Central memory CD8-positive, alpha-beta T cell (primary cell): ENCODE measurements at regions not wholly inside any gene's neighbourhood (a gene's known extent, or its start where the extent isn't known, plus 50 kb on each side); places are given as distances from the start of the nearest gene placed in this dataset.
"Not testable (repeated sequence)": the region's sequence is repeated elsewhere in the genome, so short reads cannot be mapped to it uniquely, and the experiment has no call there.

Experiments used
- ATAC-seq: fragments of 150-1000 bp; cut with Tn5 transposase; replicated peaks from 2 replicates; pipeline ENCODE4 v1.10.0; 2022; ENCODE audit warnings: mild to moderate bottlenecking, moderate FRiP score, moderate number of reproducible peaks; ENCODE audit not compliant: poor library complexity, severe bottlenecking; ENCODE audit errors: extremely low read depth
- DNase-seq, 2 donors: peaks; one replicate each; pipeline ENCODE4 v3.0.0; 2021; ENCODE audit warnings: low spot score in 2 of 2
- H3K27ac Mint-ChIP-seq: one replicate; pipeline ENCODE4 v1.8.0; 2022; ENCODE audit warnings: low read depth, mild to moderate bottlenecking, moderate library complexity, mixed read lengths
- H3K27me3 Mint-ChIP-seq: one replicate; pipeline ENCODE4 v1.8.0; 2022; ENCODE audit warnings: mixed read lengths
- H3K36me3 Mint-ChIP-seq: one replicate; pipeline ENCODE4 v1.8.0; 2022; ENCODE audit warnings: mild to moderate bottlenecking, moderate library complexity, mixed read lengths; ENCODE audit not compliant: insufficient read depth
- H3K4me1 Mint-ChIP-seq: one replicate; pipeline ENCODE4 v1.8.0; 2022; ENCODE audit warnings: mixed read lengths
- H3K4me3 Mint-ChIP-seq: one replicate; pipeline ENCODE4 v1.8.0; 2022; ENCODE audit warnings: mild to moderate bottlenecking, moderate library complexity, mixed read lengths
- H3K9me3 Mint-ChIP-seq: one replicate; pipeline ENCODE4 v1.8.0; 2022; ENCODE audit warnings: mixed read lengths

DNA sequence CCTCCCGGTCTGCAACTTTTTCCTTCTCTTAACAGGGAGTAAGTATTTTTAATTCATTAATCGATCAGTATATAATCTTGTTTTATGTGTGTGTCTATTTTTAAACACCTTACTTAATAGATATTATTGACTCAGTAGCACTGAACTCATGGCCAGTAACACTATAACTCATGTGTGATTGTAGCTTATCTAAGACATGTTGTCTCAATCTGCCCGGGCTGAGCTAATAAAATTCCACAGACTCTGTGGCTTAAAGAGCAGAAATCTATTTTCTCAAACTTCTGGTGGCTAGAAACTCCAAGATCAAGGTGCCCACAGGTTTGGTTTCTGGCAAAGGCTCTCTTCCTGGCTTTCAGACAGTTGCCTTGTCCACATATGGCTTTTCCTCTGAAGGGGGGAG lies 68.8 kb upstream of the TNFAIP3 start:
- Mint-ChIP-seq H3K27ac (peak overlapping the region; percentile 82), H3K27me3 (no peaks in the 10 kb centered on the region), H3K36me3 (peaks cover 1% of the 10 kb centered on the region), H3K4me1 (peaks cover 49% of the 10 kb centered on the region), H3K9me3 (no peaks in the 10 kb centered on the region), H3K4me3 (no peak overlapping the region)
- ATAC-seq (no peak), DNase-seq (no peak)

DNA sequence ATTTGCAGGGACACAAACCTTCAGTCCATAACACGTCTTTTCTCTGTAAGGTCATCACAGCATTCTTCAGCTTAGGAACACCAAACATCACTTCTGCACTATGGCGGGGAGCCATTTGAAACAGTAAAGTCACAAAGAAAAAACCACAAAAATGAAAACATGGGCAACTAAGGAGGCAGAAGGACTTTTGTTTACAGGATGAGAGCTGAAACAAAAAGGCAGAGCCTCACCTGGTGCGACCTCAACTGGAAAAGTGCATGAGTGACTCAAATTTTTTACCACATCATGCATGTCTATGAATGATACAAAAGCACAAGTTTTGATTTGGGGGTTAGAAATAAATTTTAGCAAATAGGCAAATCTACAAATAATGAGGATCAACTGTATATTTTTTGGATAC lies 68.2 kb upstream of the TNFAIP3 start:
- Mint-ChIP-seq H3K36me3 (peaks cover 1% of the 10 kb centered on the region), H3K27me3 (no peaks in the 10 kb centered on the region)

DNA sequence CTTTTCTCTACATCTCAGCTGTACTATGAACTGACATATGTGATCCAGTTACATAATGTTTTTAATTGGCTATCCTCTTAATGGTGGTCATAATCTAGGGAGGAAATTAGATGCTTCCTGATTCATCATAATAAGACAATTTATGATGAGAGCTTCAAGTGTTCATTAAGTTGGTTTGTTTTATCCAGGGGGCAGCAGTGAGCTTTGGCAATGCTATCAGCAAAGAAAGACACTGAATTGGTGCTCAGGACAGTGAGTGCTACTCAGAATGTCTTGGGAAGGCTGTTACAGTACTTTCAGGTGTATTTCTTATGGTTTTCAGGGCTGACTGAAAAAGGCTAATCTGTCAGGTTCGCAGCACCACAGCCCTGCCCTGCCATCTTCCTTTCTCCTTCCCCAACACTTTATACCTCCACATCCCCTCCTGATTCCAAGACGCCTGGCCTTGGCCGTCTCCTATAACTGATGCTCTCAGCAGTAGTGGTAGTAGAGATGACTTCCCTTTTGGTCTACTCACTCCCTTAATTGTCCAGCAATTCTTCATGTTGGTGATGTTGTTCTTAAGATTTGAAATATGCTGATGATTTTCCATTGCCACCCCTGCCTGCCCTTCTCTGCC lies 67.0 kb upstream of the TNFAIP3 start:
- Mint-ChIP-seq H3K4me3 (no peak overlapping the region), H3K36me3 (peaks cover 1% of the 10 kb centered on the region), H3K4me1 (peaks cover 35% of the 10 kb centered on the region), H3K27ac (peak overlapping the region; percentile 82), H3K27me3 (no peaks in the 10 kb centered on the region), H3K9me3 (no peaks in the 10 kb centered on the region)
- peak; percentile 86 for ATAC-seq
- DNase-seq = peak; percentile 31 to 67

More for the DNA sequence above, 68.2 kb upstream of the TNFAIP3 start:
- no peak for ATAC-seq
- H3K27ac Mint-ChIP-seq = peak overlapping the region; percentile 82
- H3K4me1 Mint-ChIP-seq = peaks cover 47% of the 10 kb centered on the region
- H3K4me3 Mint-ChIP-seq = no peak overlapping the region
- H3K9me3 Mint-ChIP-seq = no peaks in the 10 kb centered on the region
- no peak for DNase-seq

DNA sequence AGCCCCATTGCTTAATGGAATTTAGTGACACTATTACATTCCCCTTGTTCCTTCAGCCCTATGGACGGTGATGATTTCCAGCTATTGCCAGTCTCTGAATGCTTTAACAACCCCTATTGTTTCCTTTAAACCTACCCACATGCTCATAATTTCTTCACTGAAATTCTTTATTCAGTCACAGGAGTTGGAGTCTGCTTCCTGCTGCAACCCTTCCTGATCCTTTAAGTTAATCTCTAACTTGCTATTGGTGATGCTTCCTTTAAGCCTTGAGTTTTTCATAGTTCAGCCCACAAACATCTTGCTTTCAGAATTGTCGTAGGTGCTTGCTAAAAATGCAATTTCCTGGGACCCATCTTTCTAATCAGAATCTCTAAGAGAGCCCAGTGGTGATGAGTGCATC lies 66.3 kb upstream of the TNFAIP3 start:
- ATAC-seq = no peak
- H3K27ac Mint-ChIP-seq = peak overlapping the region; percentile 82
- H3K4me1 Mint-ChIP-seq = peaks cover 30% of the 10 kb centered on the region
- peaks cover 1% of the 10 kb centered on the region for H3K36me3 Mint-ChIP-seq
- H3K27me3 Mint-ChIP-seq = no peaks in the 10 kb centered on the region
- H3K9me3 Mint-ChIP-seq = no peaks in the 10 kb centered on the region
- H3K4me3 Mint-ChIP-seq = no peak overlapping the region
- no peak for DNase-seq

DNA sequence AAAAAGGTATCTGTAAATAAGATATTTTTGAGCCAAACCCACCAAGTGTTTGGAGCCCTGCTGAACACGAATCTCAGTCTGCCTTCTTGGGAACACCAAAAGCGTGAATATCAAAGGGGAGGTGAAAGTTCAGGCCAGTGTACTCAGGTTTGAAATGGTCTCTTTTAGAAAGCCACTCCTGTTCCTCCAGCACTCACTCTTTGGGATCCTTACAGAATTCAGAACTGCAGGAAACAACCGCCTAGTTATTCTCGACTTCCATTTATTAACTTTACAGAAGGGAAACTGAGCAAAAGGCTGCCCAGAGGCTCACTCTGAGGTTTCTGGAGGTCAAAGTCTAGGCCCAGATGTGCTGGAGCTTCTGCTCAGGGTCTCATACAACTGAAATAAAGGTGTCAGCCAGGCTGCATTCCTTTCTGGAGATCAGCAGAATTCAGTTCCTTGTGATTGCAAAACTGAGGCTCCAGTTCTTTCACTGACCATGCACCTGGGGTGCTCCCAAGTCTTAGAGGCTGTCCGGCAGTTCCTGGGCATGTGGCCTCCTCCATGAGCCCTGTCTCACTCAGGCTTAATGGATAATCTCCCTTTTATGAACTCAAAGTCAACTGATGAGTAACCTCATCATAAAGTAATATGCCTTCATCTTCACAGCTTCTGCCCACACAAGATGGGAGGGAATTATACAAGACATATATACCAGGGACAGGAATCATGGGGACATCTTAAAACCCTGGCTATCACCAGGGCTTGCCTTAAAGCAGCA lies 65.5 kb upstream of the TNFAIP3 start:
- H3K4me1 Mint-ChIP-seq = peaks cover 27% of the 10 kb centered on the region
- H3K9me3 Mint-ChIP-seq = no peaks in the 10 kb centered on the region
- DNase-seq = no peak
- peak overlapping the region; percentile 82 for H3K27ac Mint-ChIP-seq
- no peaks in the 10 kb centered on the region for H3K36me3 Mint-ChIP-seq
- no peaks in the 10 kb centered on the region for H3K27me3 Mint-ChIP-seq
- H3K4me3 Mint-ChIP-seq = no peak overlapping the region
- ATAC-seq = no peak

DNA sequence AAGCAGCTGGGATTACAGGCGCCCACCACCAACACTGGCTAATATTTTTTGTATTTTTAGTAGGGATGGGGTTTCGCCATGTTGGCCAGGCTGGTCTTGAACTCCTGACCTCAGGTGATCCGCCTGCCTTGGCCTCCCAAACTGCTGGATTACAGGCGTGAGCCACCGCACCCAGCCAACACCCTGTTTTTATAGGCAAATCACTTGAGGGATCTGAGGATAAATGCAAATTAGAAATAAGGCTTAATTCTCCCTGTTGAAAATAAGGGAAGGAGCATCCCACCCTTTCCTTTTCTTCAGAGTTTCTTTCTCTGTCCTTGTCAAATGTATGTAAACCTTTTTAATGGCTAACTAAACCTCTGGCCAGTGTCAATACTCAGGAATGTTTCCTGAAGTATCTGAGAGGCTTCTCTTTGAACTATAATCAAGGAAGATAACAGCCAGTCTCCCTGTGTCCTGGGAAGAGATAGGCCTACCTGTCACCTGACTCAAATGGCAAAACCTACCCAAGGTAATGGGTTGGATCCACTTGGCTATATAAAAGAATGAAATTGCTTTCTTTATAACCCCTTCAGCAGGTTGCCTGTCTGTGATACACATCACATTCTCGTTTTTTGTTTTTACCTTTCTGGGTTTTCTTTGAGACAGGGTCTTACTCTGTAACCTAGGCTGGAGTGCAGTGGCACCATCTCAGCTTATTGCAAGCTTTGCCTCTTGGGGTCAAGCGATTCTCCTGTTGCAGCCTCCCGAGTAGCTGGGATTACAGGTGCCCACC lies 64.5 kb upstream of the TNFAIP3 start:
- Mint-ChIP-seq H3K9me3 (peaks cover 5% of the 10 kb centered on the region), H3K4me3 (no peak overlapping the region), H3K4me1 (peaks cover 33% of the 10 kb centered on the region)

DNA sequence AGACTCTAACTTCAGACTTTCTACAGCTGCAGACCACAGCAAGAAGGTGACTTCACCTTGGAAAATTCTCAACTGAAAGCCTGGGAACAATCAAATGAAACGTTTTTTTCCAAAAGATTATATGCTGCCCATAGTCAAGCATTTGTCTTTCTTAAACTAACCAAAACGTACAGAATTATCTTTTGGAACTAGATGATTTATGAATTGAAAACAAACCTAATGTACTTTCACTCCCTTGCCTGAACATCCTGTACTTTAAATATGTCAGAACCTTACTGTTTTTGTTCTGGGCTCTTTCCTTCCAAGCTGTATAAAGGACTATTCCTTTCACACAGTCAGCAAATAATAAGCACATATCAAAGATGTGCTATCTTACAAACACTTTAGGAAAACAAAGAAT lies 62.4 kb upstream of the TNFAIP3 start:
- peaks cover 5% of the 10 kb centered on the region for H3K9me3 Mint-ChIP-seq
- H3K27me3 Mint-ChIP-seq = no peaks in the 10 kb centered on the region
- peaks cover 24% of the 10 kb centered on the region for H3K4me1 Mint-ChIP-seq
- ATAC-seq = no peak
- no peak overlapping the region for H3K27ac Mint-ChIP-seq
- H3K36me3 Mint-ChIP-seq = no peaks in the 10 kb centered on the region
- no peak overlapping the region for H3K4me3 Mint-ChIP-seq
- no peak for DNase-seq

More for the DNA sequence above, 64.5 kb upstream of the TNFAIP3 start:
- DNase-seq = no peak
- no peak for ATAC-seq
- no peak overlapping the region for H3K27ac Mint-ChIP-seq
- H3K36me3 Mint-ChIP-seq = no peaks in the 10 kb centered on the region
- no peaks in the 10 kb centered on the region for H3K27me3 Mint-ChIP-seq

DNA sequence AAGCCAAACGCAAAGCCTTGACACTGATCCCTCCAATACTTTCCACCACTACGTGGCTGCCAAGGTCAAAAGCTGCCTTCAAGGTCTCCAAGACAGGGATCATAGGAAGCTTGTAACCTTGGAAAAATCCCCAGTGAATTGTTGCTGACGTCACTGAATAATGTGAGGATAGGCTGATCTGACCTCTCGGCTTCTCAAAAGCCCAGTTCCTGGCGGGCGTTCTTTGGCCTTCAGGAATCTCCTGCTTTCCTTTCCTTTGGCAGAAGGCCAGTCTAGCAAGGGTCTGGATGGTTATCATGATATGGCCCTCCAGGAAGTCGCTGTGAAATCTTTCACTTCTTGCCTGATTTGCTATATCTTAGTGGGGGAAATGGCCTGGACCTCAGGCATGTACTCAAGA lies 61.4 kb upstream of the TNFAIP3 start:
- no peak overlapping the region for H3K27ac Mint-ChIP-seq
- H3K36me3 Mint-ChIP-seq = peaks cover 1% of the 10 kb centered on the region
- peaks cover 20% of the 10 kb centered on the region for H3K4me1 Mint-ChIP-seq
- peaks cover 5% of the 10 kb centered on the region for H3K9me3 Mint-ChIP-seq
- no peak for ATAC-seq
- H3K4me3 Mint-ChIP-seq = no peak overlapping the region
- no peaks in the 10 kb centered on the region for H3K27me3 Mint-ChIP-seq
- no peak for DNase-seq

DNA sequence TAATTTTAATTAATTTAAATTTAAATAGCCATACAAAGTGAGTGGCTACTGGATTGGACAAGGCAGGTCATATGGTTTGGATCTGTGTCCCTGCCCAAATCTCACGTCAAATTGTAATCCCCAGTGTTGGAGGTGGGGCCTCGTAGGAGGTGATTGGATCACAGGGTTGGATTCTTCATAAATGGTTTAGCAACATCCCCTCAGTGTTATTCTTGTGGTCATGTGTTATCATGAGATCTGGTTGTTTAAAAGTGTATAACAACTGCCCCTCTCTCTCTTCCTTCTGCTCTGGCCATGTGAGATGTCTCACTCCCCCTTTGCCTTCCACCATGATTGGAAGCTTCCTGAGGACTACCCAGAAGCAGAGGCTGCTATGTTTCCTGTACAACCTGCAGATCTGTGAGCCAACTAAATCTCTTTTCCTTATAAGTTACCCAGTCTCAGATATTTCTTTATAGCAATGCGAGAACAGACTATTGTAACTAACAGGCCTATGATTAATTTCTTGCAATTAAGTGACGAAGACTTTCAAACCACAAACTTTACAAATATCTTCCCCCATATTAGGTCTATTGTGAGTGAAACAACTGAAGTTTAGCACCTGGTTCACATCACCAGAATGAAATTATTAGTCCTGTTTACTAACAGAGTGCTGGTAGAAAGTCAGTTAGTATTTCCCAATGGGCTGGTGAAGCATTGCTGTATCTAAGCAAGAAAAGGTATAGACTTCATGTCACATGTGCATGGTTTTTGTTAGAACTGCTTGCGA lies 60.0 kb upstream of the TNFAIP3 start:
- H3K36me3 Mint-ChIP-seq = peaks cover 2% of the 10 kb centered on the region
- H3K4me3 Mint-ChIP-seq = no peak overlapping the region
- DNase-seq (no peak), ATAC-seq (no peak)
- H3K27ac Mint-ChIP-seq = peak overlapping the region; percentile 38
- H3K27me3 Mint-ChIP-seq = no peaks in the 10 kb centered on the region
- H3K4me1 Mint-ChIP-seq = peaks cover 30% of the 10 kb centered on the region
- peaks cover 5% of the 10 kb centered on the region for H3K9me3 Mint-ChIP-seq

DNA sequence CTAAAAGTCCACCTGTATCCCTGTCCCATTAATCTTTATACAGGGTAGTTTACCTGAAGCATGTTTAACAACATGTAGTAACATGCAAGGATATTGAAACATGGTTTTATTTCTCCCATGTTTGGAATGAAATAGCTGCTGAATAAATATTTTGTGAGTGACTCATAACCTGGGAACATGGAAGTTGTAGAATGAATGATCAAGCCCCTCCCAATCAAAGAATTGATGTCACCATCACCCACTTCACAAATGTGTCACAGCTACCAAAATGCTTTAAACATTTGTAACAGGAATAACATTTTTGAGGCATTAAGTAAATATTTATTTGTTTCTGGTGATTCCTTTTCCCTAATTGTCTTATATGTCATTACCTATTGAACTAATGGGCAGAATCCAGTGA lies 58.9 kb upstream of the TNFAIP3 start:
- H3K27me3 Mint-ChIP-seq = no peaks in the 10 kb centered on the region

DNA sequence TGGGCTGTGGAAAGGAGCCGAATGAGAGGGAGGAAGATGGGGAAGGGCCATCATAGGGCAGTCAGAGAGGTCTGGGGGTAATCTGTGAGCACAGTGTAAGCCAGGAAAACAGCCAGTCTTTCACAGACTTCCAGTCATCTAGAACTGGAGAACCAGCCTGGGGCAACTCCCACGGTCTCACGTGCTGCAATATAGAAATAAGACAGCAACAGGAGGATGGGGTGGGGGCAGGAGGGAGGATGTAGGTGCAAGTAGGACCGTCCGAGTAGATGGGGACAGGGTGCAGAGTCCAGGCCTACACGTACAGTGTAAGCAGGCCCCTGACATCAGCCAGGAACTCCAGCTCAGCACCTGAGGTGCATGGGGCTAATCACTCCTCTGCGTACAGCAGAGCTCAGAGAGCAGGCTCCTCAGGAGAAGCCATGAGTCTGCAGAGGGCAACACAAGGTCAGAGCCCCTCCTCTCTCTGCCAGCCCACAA lies 58.2 kb upstream of the TNFAIP3 start:
- no peak for ATAC-seq
- Mint-ChIP-seq H3K27ac (no peak overlapping the region), H3K4me1 (peaks cover 30% of the 10 kb centered on the region), H3K9me3 (peaks cover 5% of the 10 kb centered on the region), H3K36me3 (peaks cover 2% of the 10 kb centered on the region), H3K27me3 (no peaks in the 10 kb centered on the region), H3K4me3 (no peak overlapping the region)
- DNase-seq = no peak

More for the DNA sequence above, 58.9 kb upstream of the TNFAIP3 start:
- H3K36me3 Mint-ChIP-seq = peaks cover 2% of the 10 kb centered on the region
- H3K27ac Mint-ChIP-seq = no peak overlapping the region
- H3K9me3 Mint-ChIP-seq = peaks cover 5% of the 10 kb centered on the region
- no peak for DNase-seq
- no peak overlapping the region for H3K4me3 Mint-ChIP-seq
- peaks cover 30% of the 10 kb centered on the region for H3K4me1 Mint-ChIP-seq
- ATAC-seq = no peak

DNA sequence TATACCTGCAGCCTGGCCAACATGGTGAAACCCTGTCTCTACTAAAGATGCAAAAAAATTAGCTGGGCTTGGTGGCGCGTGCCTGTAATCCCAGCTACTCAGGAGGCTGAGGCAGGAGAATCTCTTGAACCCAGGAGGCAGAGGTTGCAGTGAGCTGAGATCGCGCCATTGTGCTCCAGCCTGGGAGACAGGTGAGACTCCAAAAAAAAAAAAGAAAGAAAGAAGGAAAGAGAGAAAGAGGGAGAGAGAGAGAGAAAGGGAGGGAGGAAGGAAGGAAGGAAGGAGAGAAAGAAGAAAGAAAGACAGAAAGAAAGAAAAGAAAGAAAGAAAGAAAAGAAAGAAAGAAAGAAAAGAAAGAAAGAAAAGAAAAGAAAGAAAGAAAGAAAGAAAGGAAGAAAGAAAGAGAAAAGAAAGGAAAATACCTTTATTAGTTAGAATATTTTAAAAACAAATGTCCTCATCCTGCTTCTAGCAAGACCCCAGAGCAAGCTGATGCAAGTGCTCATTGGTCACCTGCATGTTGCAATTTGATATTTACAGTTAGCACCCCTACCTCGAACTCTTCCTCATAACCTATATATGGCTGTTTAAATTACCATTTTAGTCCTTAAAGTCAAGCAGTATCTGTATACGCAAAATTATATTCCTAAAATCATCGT lies 57.0 kb upstream of the TNFAIP3 start:
- H3K9me3 Mint-ChIP-seq, DNase-seq, ATAC-seq, H3K4me3 Mint-ChIP-seq, H3K36me3 Mint-ChIP-seq, H3K27me3 Mint-ChIP-seq: not testable (repeated sequence)
- Mint-ChIP-seq H3K4me1 (peaks cover 30% of the 10 kb centered on the region), H3K27ac (peak overlapping the region; percentile 96)
